Uterus (tissue), 3 donors: ENCODE measurements at regions not wholly inside any gene's neighbourhood (a gene's known extent, or its start where the extent isn't known, plus 50 kb on each side); places are given as distances from the start of the nearest gene placed in this dataset.
A peak's percentile ranks its signal among the peaks of the same experiment; 100 is the strongest.

ENCODE experiments used
- DNase-seq, 2 donors: peaks; one replicate each; pipeline ENCODE4 v3.0.0-alpha.2; 2019 to 2020
- H3K27ac ChIP-seq, 2 donors: fragments of 200-600 bp; sonication (generic); 1 replicate in 1 of 2; 2 replicates in 1 of 2; pipeline ENCODE4 v1.5.1; 2016 to 2018
- H3K27me3 ChIP-seq, 2 donors: fragments of 200-600 bp; sonication (generic); one replicate each; pipeline ENCODE4 v1.5.1; 2018 to 2019; ENCODE audit warnings: control low read depth in 1 of 2
- H3K36me3 ChIP-seq, 2 donors: fragments of 200-600 bp; sonication (generic); one replicate each; pipeline ENCODE4 v1.5.1; 2019; ENCODE audit warnings: control low read depth in 1 of 2
- H3K4me1 ChIP-seq, 2 donors: fragments of 200-600 bp; sonication (generic); one replicate each; pipeline ENCODE4 v1.5.1; 2018 to 2019; ENCODE audit warnings: control low read depth in 1 of 2
- H3K4me3 ChIP-seq, 2 donors: fragments of 200-600 bp; sonication (generic); 1 replicate in 1 of 2; 2 replicates in 1 of 2; pipeline ENCODE4 v1.5.1; 2018 to 2019; ENCODE audit warnings: mild to moderate bottlenecking in 1 of 2
- H3K9me3 ChIP-seq, 2 donors: fragments of 200-600 bp; sonication (generic); one replicate each; pipeline ENCODE4 v1.5.1; 2019; ENCODE audit warnings: control low read depth in 1 of 2
- CTCF ChIP-seq, 4 experiments: fragments of 200-600 bp in 2 of 4; fragments of 450-650 bp in 2 of 4; sonication (generic) in 2 of 4; IDR thresholded peaks; one replicate each; pipeline ENCODE4 v1.5.1; 2016 to 2019; ENCODE audit warnings: antibody characterized with exemption in 4 of 4, mild to moderate bottlenecking in 2 of 4, moderate library complexity in 1 of 4
- POLR2A ChIP-seq, 2 donors: fragments of 450-650 bp; IDR thresholded peaks; one replicate each; pipeline ENCODE4 v1.6.1; 2016; ENCODE audit warnings: antibody characterized with exemption in 2 of 2, mild to moderate bottlenecking in 1 of 2, moderate library complexity in 1 of 2
- intact Hi-C: fragments of 100-400 bp; cut with DNase I; formaldehyde crosslinking; loops from one replicate; pipeline ENCODE4 v1.15.1; 2023; ENCODE audit warnings: low total_unique reads
- donor health status: DM: yes; HTN: yes; CAD: no.

GRCh38 chr18:56139372-56139771 lies 499.0 kb downstream of the TXNL1 start:
- H3K4me3 ChIP-seq = no peak overlapping the region
- H3K36me3 ChIP-seq = no peaks in the 10 kb centered on the region
- H3K27me3 ChIP-seq = no peaks in the 10 kb centered on the region
- DNase-seq = peak in 1 of 2 donors; percentile 34
- no peaks in the 10 kb centered on the region for H3K4me1 ChIP-seq
- intact Hi-C loops = no loop called here
- no peak for TF ChIP-seq POLR2A (IDR thresholded peaks at IDR 0.05)
- no peak for TF ChIP-seq CTCF (IDR thresholded peaks at IDR 0.05)
- peak overlapping the region; percentile 63 to 67 for H3K27ac ChIP-seq
- H3K9me3 ChIP-seq = no peaks in the 10 kb centered on the region

- DNase-seq = no peak
- intact Hi-C loops = no loop called here
- no peak for TF ChIP-seq CTCF (IDR thresholded peaks at IDR 0.05)
- no peak for TF ChIP-seq POLR2A (IDR thresholded peaks at IDR 0.05)
Observed at GRCh38 chr18:56136105-56136504, 502.3 kb downstream of the TXNL1 start.

DNA sequence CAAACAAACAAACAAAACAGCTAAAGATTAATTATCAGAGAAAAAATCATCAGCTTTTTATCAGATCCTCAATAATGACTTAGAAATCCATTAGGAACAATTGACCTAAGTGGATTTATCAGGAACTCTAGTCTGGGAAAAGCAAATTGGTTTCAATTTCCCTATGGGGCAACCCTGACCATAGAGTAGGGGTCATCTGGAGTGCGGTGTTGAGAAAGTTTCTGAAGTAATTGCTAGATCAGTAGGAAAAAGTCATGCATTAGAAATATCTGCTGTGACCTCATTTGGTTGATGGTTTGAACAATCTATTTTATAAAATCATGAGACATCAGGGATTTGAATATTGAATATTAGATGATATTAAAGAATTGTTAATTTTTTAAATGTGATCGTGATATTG lies 507.9 kb downstream of the TXNL1 start:
- Histone ChIP-seq H3K4me1 (no peaks in the 10 kb centered on the region), H3K4me3 (no peak overlapping the region), H3K36me3 (no peaks in the 10 kb centered on the region), H3K9me3 (no peaks in the 10 kb centered on the region), H3K27ac (no peak overlapping the region), H3K27me3 (no peaks in the 10 kb centered on the region)
- intact Hi-C loops = no loop called here
- TF ChIP-seq CTCF (IDR thresholded peaks at IDR 0.05) (no peak), POLR2A (IDR thresholded peaks at IDR 0.05) (no peak)
- DNase-seq = no peak

More at GRCh38 chr18:56136105-56136504, 502.3 kb downstream of the TXNL1 start:
- H3K27ac ChIP-seq = no peak overlapping the region
- H3K9me3 ChIP-seq = no peaks in the 10 kb centered on the region
- H3K27me3 ChIP-seq = no peaks in the 10 kb centered on the region
- no peaks in the 10 kb centered on the region for H3K36me3 ChIP-seq
- no peaks in the 10 kb centered on the region for H3K4me1 ChIP-seq
- H3K4me3 ChIP-seq = no peak overlapping the region

- TF ChIP-seq POLR2A (IDR thresholded peaks at IDR 0.05) (no peak), CTCF (IDR thresholded peaks at IDR 0.05) (no peak)
- Histone ChIP-seq H3K4me1 (no peaks in the 10 kb centered on the region), H3K9me3 (no peaks in the 10 kb centered on the region), H3K36me3 (no peaks in the 10 kb centered on the region), H3K27ac (no peak overlapping the region), H3K4me3 (no peak overlapping the region), H3K27me3 (no peaks in the 10 kb centered on the region)
- intact Hi-C loops = no loop called here
- no peak for DNase-seq
Observed at GRCh38 chr18:56128153-56128791, 510.1 kb downstream of the TXNL1 start.

DNA sequence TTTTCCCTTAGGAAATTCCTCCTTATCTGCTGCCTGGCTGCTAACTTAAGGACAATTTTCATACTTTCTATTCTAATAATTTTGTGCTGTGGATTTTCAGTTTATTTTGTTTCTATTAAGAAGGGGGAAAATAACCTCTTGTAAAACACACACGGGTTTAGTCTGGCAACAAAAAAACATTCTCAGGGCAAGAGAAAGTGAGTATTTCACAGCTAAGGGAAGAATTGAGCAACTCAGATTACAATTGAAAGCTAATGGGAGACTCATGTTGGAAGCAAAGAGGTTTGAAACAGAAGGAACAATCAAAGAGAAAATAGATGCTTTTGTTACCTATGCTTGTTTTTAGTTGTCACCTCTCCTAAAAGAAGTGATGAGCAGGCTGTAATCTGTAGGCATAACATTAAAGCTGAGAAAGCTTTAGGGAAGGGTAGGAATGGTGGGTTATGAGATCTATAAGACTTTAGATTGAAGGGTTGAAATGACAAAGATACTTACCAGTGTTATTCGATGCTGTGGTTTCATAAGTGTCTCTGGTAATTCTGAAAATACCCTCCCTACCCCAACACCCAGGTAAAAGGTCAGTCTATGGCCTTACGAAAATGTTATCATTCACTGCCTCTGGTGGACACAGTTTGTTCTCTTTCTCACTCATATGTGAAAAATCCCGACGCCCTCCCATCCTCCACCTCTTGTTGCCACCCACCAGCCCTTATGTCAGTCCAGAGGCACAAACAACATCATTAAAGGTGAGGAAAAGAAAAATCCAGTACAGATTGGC lies 510.9 kb downstream of the TXNL1 start:
- intact Hi-C loops = no loop called here
- no peaks in the 10 kb centered on the region for H3K27me3 ChIP-seq
- H3K27ac ChIP-seq = no peak overlapping the region
- no peak overlapping the region for H3K4me3 ChIP-seq
- no peaks in the 10 kb centered on the region for H3K9me3 ChIP-seq
- no peak for TF ChIP-seq POLR2A (IDR thresholded peaks at IDR 0.05)
- no peak for TF ChIP-seq CTCF (IDR thresholded peaks at IDR 0.05)
- no peaks in the 10 kb centered on the region for H3K4me1 ChIP-seq
- no peaks in the 10 kb centered on the region for H3K36me3 ChIP-seq
- DNase-seq = no peak
